Stomach (tissue), 8 donors: ENCODE measurements at regions not wholly inside any gene's neighbourhood (a gene's known extent, or its start where the extent isn't known, plus 50 kb on each side); places are given as distances from the start of the nearest gene placed in this dataset.

ENCODE experiments used
- DNase-seq, 2 donors: peaks; one replicate each; pipeline versions ENCODE4 v3.0.0 to v3.0.0-alpha.2; 2013 to 2019
- H3K27ac ChIP-seq, 5 donors: fragments of 200-600 bp in 4 of 5; sonication (generic) in 4 of 5; one replicate each; pipeline ENCODE4 v1.5.1; 2013 to 2019; ENCODE audit warnings: mild to moderate bottlenecking in 1 of 5, moderate library complexity in 1 of 5
- H3K27me3 ChIP-seq, 3 donors: fragments of 200-600 bp; sonication (generic); one replicate each; pipeline ENCODE4 v1.5.1; 2017 to 2019; ENCODE audit warnings: mixed run types in 1 of 3
- H3K36me3 ChIP-seq, 4 donors: fragments of 200-600 bp; sonication (generic); 1 replicate in 3 of 4; 2 replicates in 1 of 4; pipeline ENCODE4 v1.5.1; 2016 to 2019
- H3K4me1 ChIP-seq, 4 donors: fragments of 200-600 bp; sonication (generic); one replicate each; pipeline ENCODE4 v1.5.1; 2016 to 2019
- H3K4me3 ChIP-seq, 4 donors: fragments of 200-600 bp; sonication (generic) in 3 of 4; one replicate each; pipeline ENCODE4 v1.5.1; 2016 to 2019; ENCODE audit warnings: mild to moderate bottlenecking in 1 of 4
- H3K9me3 ChIP-seq, 4 donors: fragments of 200-600 bp; sonication (generic); one replicate each; pipeline ENCODE4 v1.5.1; 2016 to 2019
- EP300 ChIP-seq: sonication (generic); formaldehyde crosslinking; IDR thresholded peaks from one replicate; pipeline ENCODE4 v1.6.1; 2017; ENCODE audit warnings: antibody characterized with exemption
- POLR2A ChIP-seq, 4 donors: fragments of 450-650 bp; IDR thresholded peaks; one replicate each; pipeline ENCODE4 v1.6.1; 2016; ENCODE audit warnings: antibody characterized with exemption in 4 of 4, control low read depth in 2 of 4, mild to moderate bottlenecking in 1 of 4, moderate library complexity in 1 of 4
- POLR2AphosphoS5 ChIP-seq, 3 donors: sonication (generic); formaldehyde crosslinking; IDR thresholded peaks; one replicate each; pipeline ENCODE4 v1.6.1; 2016; ENCODE audit warnings: antibody characterized with exemption in 3 of 3
- WGBS, 5 donors: extraction: QIAGEN DNeasy Blood & Tissue Kit in 3 of 5; methylation state at CpG; one replicate each; pipeline versions ENCODE4 v1.1.5 to v1.1.7; 2013 to 2018; 5-methylcytosine and 5-hydroxymethylcytosine counted together
- intact Hi-C: fragments of 100-400 bp; cut with DNase I; formaldehyde crosslinking; loops from one replicate; pipeline ENCODE4 v1.15.1; 2023; ENCODE audit warnings: low total_unique reads
- TF ChIP-seq, protein P1 (sequence below), 7 experiments: fragments of 450-650 bp in 4 of 7; fragments of 200-600 bp in 3 of 7; sonication (generic) in 3 of 7; IDR thresholded peaks; one replicate each; pipeline ENCODE4 v1.5.1; 2016 to 2019; ENCODE audit warnings: antibody characterized with exemption in 7 of 7, control low read depth in 2 of 7, mild to moderate bottlenecking in 1 of 7
- donor health status: healthy with polysubstance abuse.
- donor health status: Bipolar disorder and iron deficiency.
- donor health status: healthy.

DNA sequence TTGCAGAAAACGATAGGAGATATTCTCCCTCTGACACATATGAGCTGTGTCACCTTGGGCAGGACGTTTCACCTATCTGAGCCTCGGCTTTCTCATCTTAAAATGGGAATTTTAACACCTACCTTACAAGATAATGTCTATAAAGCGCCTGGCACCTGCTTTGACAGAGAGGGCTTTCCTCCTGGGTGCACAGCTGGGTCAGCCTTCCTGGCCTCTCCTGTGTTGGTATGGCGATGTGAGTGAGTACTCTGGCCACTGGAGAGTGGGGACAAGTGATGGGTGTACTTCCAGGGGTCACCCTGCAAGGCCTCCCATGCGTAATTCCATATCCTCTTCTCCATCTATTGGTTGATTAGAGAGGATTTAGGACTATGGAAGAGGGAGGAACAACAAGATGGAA is 113.1 kb upstream of the SMIM23 start:
- no peaks in the 10 kb centered on the region for H3K36me3 ChIP-seq
- no peak for TF ChIP-seq POLR2A (IDR thresholded peaks at IDR 0.05)
- no peak for TF ChIP-seq EP300
- TF ChIP-seq, protein P1, sequence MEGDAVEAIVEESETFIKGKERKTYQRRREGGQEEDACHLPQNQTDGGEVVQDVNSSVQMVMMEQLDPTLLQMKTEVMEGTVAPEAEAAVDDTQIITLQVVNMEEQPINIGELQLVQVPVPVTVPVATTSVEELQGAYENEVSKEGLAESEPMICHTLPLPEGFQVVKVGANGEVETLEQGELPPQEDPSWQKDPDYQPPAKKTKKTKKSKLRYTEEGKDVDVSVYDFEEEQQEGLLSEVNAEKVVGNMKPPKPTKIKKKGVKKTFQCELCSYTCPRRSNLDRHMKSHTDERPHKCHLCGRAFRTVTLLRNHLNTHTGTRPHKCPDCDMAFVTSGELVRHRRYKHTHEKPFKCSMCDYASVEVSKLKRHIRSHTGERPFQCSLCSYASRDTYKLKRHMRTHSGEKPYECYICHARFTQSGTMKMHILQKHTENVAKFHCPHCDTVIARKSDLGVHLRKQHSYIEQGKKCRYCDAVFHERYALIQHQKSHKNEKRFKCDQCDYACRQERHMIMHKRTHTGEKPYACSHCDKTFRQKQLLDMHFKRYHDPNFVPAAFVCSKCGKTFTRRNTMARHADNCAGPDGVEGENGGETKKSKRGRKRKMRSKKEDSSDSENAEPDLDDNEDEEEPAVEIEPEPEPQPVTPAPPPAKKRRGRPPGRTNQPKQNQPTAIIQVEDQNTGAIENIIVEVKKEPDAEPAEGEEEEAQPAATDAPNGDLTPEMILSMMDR (IDR thresholded peaks at IDR 0.05), result no peak
- H3K9me3 ChIP-seq, result peaks cover 0 to 9% (median 7%) of the 10 kb centered on the region in 4 donors
- no peak overlapping the region for H3K4me3 ChIP-seq
- no peak for DNase-seq
- peaks cover 0 to 9% (median 0%) of the 10 kb centered on the region in 3 donors for H3K27me3 ChIP-seq
- peaks cover 0 to 5% (median 2%) of the 10 kb centered on the region in 4 donors for H3K4me1 ChIP-seq
- 77 to 92% (median 81%) methylated on average over 6 of the region's 6 CpGs for WGBS, 5 donors
- intact Hi-C loops, result no loop called here
- no peak overlapping the region for H3K27ac ChIP-seq

DNA sequence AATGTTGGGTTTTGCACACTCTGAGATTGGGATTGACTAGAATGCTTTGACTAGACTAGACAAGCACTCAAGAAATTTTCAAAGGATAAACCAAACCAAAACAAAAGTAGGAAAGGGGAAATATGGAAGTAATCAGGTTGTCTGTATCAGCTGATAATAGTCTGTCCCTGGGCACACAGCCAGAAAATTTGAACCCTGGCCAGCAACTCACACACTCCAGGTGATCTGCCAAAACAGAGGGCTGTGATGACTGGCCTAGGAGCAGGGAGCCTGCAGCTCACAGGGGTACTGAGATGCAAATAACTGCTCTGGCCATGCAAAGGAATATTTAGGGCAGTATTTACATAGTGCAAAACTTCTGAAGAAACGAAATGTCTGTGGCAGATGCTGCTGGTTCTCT is 112.3 kb upstream of the SMIM23 start:
- Histone ChIP-seq H3K4me1 (no peaks in the 10 kb centered on the region), H3K36me3 (no peaks in the 10 kb centered on the region), H3K27ac (no peak overlapping the region), H3K4me3 (no peak overlapping the region), H3K27me3 (peaks cover 0 to 3% (median 0%) of the 10 kb centered on the region in 3 donors), H3K9me3 (peaks cover 0 to 9% (median 7%) of the 10 kb centered on the region in 4 donors)
- 40 to 58% (median 48%) methylated on average over 1 of the region's 1 CpG for WGBS, 5 donors
- DNase-seq, result no peak
- intact Hi-C loops, result no loop called here
- TF ChIP-seq EP300 (no peak), POLR2A (IDR thresholded peaks at IDR 0.05) (no peak), POLR2AphosphoS5 (IDR thresholded peaks at IDR 0.05) (no peak)
- TF ChIP-seq, protein P1 (IDR thresholded peaks at IDR 0.05), result no peak

DNA sequence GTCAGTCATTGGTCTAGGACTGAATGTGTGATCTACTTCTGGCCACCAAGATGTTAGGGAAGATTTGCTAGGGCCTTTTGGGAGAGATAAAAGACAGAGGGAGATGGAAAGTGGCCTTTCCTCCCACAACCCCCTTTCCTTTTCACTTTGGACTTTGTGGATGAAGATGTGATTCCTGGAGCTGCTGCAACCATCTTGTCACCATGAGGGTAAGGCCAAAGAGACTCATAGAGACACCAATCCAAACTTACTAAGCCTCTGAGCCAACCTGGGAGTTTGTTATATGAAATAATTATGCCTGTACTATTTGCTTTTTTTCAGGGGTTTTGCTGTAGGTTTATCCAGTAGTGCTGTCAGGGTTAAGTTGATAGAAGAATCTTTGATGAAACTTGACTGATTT is 111.8 kb upstream of the SMIM23 start:
- Histone ChIP-seq H3K9me3 (peaks cover 0 to 9% (median 7%) of the 10 kb centered on the region in 4 donors), H3K4me3 (no peak overlapping the region), H3K27me3 (peaks cover 0 to 3% (median 0%) of the 10 kb centered on the region in 3 donors), H3K36me3 (no peaks in the 10 kb centered on the region), H3K4me1 (no peaks in the 10 kb centered on the region), H3K27ac (no peak overlapping the region)
- DNase-seq, result no peak
- TF ChIP-seq, protein P1 (IDR thresholded peaks at IDR 0.05), result no peak
- TF ChIP-seq EP300 (no peak), POLR2A (IDR thresholded peaks at IDR 0.05) (no peak), POLR2AphosphoS5 (IDR thresholded peaks at IDR 0.05) (no peak)
- intact Hi-C loops, result no loop called here

DNA sequence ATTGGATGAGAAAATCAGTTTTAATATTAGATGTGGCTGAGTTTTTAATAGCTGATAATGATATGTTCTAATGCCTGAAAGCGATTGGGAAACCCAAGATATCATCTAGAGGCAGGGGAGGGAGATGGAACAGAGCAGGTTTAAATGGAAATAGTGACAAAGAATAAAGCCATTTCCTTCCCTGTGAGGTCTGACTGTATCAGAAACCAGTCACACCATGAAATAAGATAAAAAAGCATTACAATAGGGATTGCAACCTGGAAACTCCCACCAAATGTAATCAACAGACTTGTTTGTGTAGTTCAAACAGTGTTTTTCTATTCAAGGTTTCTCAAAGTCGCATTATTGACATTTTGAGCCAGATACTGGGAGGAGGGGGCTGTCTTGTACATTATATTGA is 110.1 kb upstream of the SMIM23 start:
- Histone ChIP-seq H3K27me3 (peaks cover 0 to 9% (median 0%) of the 10 kb centered on the region in 3 donors), H3K9me3 (peaks cover 0 to 9% (median 7%) of the 10 kb centered on the region in 4 donors), H3K4me3 (no peak overlapping the region), H3K27ac (no peak overlapping the region), H3K4me1 (no peaks in the 10 kb centered on the region), H3K36me3 (no peaks in the 10 kb centered on the region)
- no peak for DNase-seq
- 30 to 60% (median 49%) methylated on average over 2 of the region's 2 CpGs for WGBS, 5 donors
- TF ChIP-seq POLR2AphosphoS5 (IDR thresholded peaks at IDR 0.05), result no peak
- no peak for TF ChIP-seq EP300
- no peak for TF ChIP-seq POLR2A (IDR thresholded peaks at IDR 0.05)
- TF ChIP-seq, protein P1 (IDR thresholded peaks at IDR 0.05), result no peak
- intact Hi-C loops, result no loop called here
